Prostate gland (tissue), 2 donors: ENCODE measurements at regions not wholly inside any gene's neighbourhood (a gene's known extent, or its start where the extent isn't known, plus 50 kb on each side); places are given as distances from the start of the nearest gene placed in this dataset.

Experiments
- DNase-seq: peaks from one replicate; pipeline ENCODE4 v3.0.0-alpha.2; 2019; ENCODE audit warnings: low spot score
- H3K27ac ChIP-seq, 2 donors: fragments of 200-600 bp; sonication (generic); 2 replicates each; pipeline ENCODE4 v1.5.1; 2017 to 2019
- H3K27me3 ChIP-seq: fragments of 200-600 bp; sonication (generic); replicated peaks from 2 replicates; pipeline ENCODE4 v1.5.1; 2019; ENCODE audit not compliant: insufficient read depth
- H3K36me3 ChIP-seq, 2 donors: fragments of 200-600 bp; sonication (generic); 1 replicate in 1 of 2; 2 replicates in 1 of 2; pipeline versions ENCODE4 v1.5.1 to v1.8.1; 2017 to 2019
- H3K4me1 ChIP-seq: fragments of 200-600 bp; sonication (generic); replicated peaks from 2 replicates; pipeline ENCODE4 v1.5.1; 2019
- H3K4me3 ChIP-seq, 2 donors: fragments of 200-600 bp; sonication (generic); 2 replicates each; pipeline ENCODE4 v1.5.1; 2017 to 2019
- H3K9me3 ChIP-seq: fragments of 200-600 bp; sonication (generic); 2 replicates; pipeline ENCODE4 v1.5.1; 2017
- POLR2A ChIP-seq: fragments of 450-650 bp; IDR thresholded peaks from one replicate; pipeline ENCODE4 v1.6.1; 2016; ENCODE audit warnings: antibody characterized with exemption, mild to moderate bottlenecking
- POLR2AphosphoS5 ChIP-seq: sonication (generic); formaldehyde crosslinking; IDR thresholded peaks from one replicate; pipeline ENCODE4 v1.6.1; 2017; ENCODE audit warnings: antibody characterized with exemption
- WGBS: methylation state at CpG from one replicate; pipeline ENCODE4 v1.1.5; 2018; 5-methylcytosine and 5-hydroxymethylcytosine counted together
- intact Hi-C: fragments of 100-400 bp; cut with DNase I; formaldehyde crosslinking; loops from one replicate; pipeline ENCODE4 v1.14.2; 2022
- TF ChIP-seq, protein P1 (sequence below), 4 experiments: fragments of 200-600 bp in 2 of 4; fragments of 450-650 bp in 2 of 4; sonication (generic) in 2 of 4; IDR thresholded peaks; 1 replicate in 3 of 4; 2 replicates in 1 of 4; pipeline ENCODE4 v1.5.1; 2016 to 2019; ENCODE audit warnings: antibody characterized with exemption in 4 of 4, mild to moderate bottlenecking in 2 of 4, moderate library complexity in 2 of 4

DNA sequence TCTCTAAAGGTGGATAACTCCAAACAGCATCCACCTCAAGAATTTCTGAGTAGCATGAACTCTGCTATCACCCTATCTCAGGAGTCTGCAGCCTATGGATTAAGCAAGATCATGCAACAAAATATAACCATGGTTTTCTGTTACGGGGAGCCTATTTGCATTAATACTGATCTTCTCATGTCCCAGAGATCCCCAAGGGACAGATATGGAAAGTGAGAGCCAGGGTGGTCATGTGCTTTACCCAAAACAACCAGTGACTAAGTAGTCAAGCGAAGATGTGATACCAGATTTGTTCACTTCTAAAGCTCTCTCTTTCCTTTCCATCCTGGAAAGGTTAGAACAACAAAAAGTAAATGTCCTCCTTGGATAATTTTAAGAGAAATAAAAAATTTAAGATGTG lies 125.1 kb downstream of the PRRX1 start:
- no peaks in the 10 kb centered on the region for H3K9me3 ChIP-seq
- 91% methylated on average over 2 of the region's 2 CpGs for WGBS
- intact Hi-C loops = no loop called here
- no peak overlapping the region for H3K27ac ChIP-seq
- H3K4me3 ChIP-seq = no peak overlapping the region
- no peaks in the 10 kb centered on the region for H3K36me3 ChIP-seq
- H3K4me1 ChIP-seq = no peaks in the 10 kb centered on the region
- H3K27me3 ChIP-seq = no peaks in the 10 kb centered on the region
- TF ChIP-seq POLR2AphosphoS5 (no peak), POLR2A (no peak)
- TF ChIP-seq, protein P1, sequence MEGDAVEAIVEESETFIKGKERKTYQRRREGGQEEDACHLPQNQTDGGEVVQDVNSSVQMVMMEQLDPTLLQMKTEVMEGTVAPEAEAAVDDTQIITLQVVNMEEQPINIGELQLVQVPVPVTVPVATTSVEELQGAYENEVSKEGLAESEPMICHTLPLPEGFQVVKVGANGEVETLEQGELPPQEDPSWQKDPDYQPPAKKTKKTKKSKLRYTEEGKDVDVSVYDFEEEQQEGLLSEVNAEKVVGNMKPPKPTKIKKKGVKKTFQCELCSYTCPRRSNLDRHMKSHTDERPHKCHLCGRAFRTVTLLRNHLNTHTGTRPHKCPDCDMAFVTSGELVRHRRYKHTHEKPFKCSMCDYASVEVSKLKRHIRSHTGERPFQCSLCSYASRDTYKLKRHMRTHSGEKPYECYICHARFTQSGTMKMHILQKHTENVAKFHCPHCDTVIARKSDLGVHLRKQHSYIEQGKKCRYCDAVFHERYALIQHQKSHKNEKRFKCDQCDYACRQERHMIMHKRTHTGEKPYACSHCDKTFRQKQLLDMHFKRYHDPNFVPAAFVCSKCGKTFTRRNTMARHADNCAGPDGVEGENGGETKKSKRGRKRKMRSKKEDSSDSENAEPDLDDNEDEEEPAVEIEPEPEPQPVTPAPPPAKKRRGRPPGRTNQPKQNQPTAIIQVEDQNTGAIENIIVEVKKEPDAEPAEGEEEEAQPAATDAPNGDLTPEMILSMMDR (IDR thresholded peaks at IDR 0.05) = no peak
- no peak for DNase-seq

DNA sequence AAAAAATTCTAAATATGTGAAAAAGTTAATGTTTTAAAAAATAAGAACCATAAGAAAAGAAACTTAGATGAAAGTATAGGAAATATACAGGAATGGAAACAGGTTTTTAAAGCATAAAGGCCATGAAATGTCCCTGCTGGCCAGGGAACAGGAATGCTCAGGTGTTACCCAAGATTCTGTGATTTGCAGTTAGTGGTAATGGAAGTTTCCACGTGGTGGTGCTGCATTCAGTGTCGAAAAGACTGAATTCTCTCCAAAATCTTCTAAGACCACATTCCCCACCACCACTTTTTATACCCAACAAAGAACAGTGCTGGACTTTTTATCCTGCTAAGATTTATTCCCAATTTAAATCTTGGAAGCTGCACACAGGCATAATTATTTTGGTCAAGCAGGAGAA lies 126.2 kb downstream of the PRRX1 start:
- Histone ChIP-seq H3K4me1 (no peaks in the 10 kb centered on the region), H3K27me3 (no peaks in the 10 kb centered on the region), H3K36me3 (no peaks in the 10 kb centered on the region), H3K4me3 (no peak overlapping the region), H3K9me3 (no peaks in the 10 kb centered on the region), H3K27ac (no peak overlapping the region)
- DNase-seq = no peak
- 11% methylated on average over 2 of the region's 2 CpGs for WGBS
- intact Hi-C loops = no loop called here
- TF ChIP-seq POLR2AphosphoS5 = no peak

DNA sequence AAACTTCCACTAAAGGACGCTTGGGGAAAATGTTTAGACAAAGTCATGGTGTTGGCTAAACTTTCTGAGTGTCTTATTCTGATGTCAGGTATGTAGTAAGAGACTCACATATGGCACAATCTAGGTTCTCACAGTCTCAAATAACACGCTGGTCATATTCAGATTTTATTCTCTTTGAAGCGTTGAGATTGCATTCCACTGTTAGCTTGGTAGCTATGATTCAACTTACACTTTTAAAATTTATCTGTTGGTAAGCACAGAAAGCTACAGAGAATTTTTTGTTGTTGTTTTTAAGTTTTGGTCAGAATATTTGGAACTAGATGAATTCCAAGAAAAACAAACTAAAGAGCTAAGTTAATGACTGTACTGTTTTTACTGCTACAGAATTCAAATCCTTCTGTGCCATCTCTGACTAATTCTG lies 126.7 kb downstream of the PRRX1 start:
- intact Hi-C loops = no loop called here
- WGBS = 45% methylated on average over 3 of the region's 3 CpGs
- no peaks in the 10 kb centered on the region for H3K4me1 ChIP-seq
- H3K36me3 ChIP-seq = no peaks in the 10 kb centered on the region
- no peak for DNase-seq
- no peak for TF ChIP-seq POLR2AphosphoS5
- no peak for TF ChIP-seq POLR2A
- TF ChIP-seq, protein P1 (IDR thresholded peaks at IDR 0.05) = no peak
- no peaks in the 10 kb centered on the region for H3K9me3 ChIP-seq
- no peaks in the 10 kb centered on the region for H3K27me3 ChIP-seq
- H3K4me3 ChIP-seq = no peak overlapping the region
- no peak overlapping the region for H3K27ac ChIP-seq

DNA sequence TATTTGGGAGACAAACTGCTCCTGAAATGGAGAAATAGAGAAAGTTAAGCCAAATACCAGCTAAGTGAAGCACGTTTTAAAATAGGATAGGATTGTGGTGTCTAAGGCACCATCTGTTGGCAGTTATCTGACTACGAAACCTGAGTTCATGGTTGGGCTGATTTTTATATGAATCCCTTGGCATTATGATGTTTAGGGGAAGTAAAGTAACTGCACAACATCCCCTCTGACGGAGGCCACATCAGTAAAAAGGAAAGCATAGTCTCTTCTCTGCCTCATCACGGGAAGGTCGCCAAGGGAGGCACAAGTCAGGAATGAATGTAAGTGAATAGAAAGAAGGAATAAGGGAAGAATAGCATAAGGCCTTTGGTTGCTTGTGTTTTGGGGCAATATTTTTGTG lies 128.0 kb downstream of the PRRX1 start:
- Histone ChIP-seq H3K4me1 (no peaks in the 10 kb centered on the region), H3K9me3 (no peaks in the 10 kb centered on the region), H3K4me3 (no peak overlapping the region), H3K27me3 (no peaks in the 10 kb centered on the region), H3K27ac (no peak overlapping the region), H3K36me3 (no peaks in the 10 kb centered on the region)
- no peak for DNase-seq
- intact Hi-C loops = no loop called here
- no peak for TF ChIP-seq POLR2AphosphoS5
- TF ChIP-seq, protein P1 (IDR thresholded peaks at IDR 0.05) = no peak
- WGBS = 60% methylated on average over 5 of the region's 5 CpGs

DNA sequence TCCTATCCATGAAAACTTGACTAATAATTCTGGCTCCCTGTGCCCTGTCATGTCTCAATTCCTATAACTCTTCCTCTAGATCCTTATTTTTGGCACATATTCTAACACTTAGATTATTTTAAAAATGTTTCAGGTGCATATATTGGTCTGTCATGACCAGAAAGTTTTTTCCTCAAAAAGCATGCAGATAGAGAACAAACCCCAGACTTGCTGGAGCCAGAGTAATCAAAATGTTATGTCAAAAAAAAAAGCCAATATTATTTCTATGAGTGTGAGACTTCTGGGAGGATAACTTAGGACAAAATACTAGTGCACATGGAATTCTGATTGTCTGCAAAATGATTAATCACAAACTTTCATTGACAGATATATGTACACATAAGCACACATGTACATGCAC lies 135.1 kb upstream of the MROH9 start:
- Histone ChIP-seq H3K27me3 (no peaks in the 10 kb centered on the region), H3K4me3 (no peak overlapping the region), H3K27ac (no peak overlapping the region), H3K4me1 (no peaks in the 10 kb centered on the region), H3K36me3 (no peaks in the 10 kb centered on the region), H3K9me3 (no peaks in the 10 kb centered on the region)
- no peak for TF ChIP-seq POLR2AphosphoS5
- TF ChIP-seq, protein P1 (IDR thresholded peaks at IDR 0.05) = no peak
- TF ChIP-seq POLR2A = no peak
- intact Hi-C loops = no loop called here
- DNase-seq = no peak

DNA sequence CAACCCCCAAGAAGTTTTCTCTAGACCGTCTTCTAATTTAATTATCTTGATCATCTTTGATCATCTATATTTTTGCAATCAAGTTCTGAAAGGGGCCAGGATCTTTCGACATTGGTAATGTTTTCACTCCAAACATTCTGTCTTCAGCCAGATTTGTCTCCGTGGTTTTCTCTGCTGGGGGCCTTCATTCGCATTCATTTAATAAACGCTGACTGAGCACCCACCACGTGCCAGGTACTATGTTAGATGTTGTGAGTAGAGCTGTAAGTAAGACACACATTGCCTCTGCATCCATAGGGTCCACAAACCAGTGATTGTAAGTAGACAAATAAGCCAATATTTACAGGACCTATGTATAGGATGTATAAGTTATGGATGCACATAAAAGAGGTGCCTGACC lies 134.5 kb upstream of the MROH9 start:
- TF ChIP-seq POLR2AphosphoS5 (no peak), POLR2A (no peak)
- TF ChIP-seq, protein P1 (IDR thresholded peaks at IDR 0.05) = no peak
- no peaks in the 10 kb centered on the region for H3K4me1 ChIP-seq
- H3K36me3 ChIP-seq = no peaks in the 10 kb centered on the region
- no peaks in the 10 kb centered on the region for H3K27me3 ChIP-seq
- WGBS = 70% methylated on average over 6 of the region's 6 CpGs
- no peak overlapping the region for H3K27ac ChIP-seq
- DNase-seq = no peak
- intact Hi-C loops = no loop called here
- no peaks in the 10 kb centered on the region for H3K9me3 ChIP-seq
- H3K4me3 ChIP-seq = no peak overlapping the region
